Kidney tubule cell (primary cell): ENCODE measurements at regions not wholly inside any gene's neighbourhood (a gene's known extent, or its start where the extent isn't known, plus 50 kb on each side); places are given as distances from the start of the nearest gene placed in this dataset.

ENCODE experiments used
- DNase-seq: peaks from one replicate; pipeline ENCODE4 v3.0.0-alpha.2; 2018; ENCODE audit warnings: low spot score

DNA sequence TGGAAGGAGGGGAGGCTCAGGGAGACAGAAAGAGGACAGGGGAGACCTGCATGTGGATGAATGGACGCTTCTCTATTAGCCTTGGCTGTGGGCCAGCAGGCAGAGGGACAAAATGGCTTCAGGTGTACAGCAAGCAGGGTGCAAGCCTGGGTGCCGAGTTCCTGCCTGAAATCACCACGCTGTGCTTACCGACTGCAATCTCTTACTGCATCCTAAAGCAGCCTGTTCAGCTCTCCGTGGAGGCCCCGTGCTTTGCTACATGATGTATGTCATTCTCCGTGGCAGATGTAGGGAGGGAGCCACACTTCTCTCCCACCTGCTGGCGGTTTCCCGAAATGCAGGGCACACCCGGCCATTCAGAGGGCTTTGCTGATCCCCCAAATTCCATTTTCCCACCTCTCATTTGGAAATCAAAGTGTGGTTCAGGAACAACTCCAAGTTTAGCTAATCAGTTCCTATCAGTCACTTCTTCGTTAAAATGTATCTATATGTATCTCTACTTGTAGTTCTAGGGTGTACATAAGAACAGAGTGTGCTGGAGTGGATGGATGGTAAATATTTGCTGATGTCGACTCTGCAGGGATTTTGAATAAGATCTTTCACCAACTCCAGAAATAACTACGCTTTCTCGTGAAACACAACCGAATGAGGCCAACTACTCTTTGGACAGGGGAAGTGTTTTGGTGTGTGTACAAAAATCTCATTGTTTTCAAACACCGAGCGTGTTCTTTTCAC, 122.3 kb upstream of the BACE2 start:
- DNase-seq: peak; percentile 23

DNA sequence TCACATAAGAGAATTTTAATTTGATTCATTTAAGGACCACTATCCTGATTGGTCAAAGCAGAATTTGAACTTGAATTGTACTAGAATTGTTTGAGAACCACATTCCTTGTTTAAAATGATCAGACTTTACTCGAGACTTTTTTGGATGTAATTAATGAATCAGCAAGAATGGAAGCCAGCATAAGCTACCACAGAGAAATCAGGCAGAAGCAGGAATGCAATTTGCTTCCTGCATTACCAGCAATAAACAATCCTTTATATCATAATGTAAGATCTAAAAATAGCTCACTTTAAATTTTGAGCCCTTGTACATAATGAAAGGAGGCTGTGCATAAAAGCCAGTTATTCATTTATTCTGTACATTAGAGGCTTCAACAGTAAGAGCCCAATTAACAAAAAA, 119.8 kb upstream of the BACE2 start:
- DNase-seq: no peak

DNA sequence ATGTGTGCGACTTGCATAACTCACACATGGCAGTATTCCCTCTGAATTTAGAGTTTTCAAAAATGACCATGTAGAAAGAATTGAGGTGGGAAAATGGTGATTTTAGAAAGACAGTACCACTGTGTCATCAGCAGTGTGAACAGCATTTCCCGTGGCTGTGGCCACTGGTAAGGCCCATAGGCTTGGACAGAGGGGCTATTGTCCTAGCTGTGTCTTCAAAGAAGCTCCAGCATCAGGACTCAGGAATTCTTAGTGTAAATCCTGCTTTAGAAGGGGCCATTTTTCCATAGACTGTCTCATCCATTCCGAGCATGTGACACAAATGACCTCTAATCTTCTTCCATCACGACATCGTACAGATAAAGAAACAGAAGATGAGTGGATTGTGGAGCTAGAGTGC, 119.3 kb upstream of the BACE2 start:
- no peak for DNase-seq

GRCh38 chr21:41052820-41053555, 115.0 kb upstream of the BACE2 start:
- DNase-seq: no peak

- no peak for DNase-seq
These were observed 113.9 kb upstream of the BACE2 start for GRCh38 chr21:41054018-41054578.

GRCh38 chr21:41055266-41055665, 112.7 kb upstream of the BACE2 start:
- DNase-seq: no peak

GRCh38 chr21:41059871-41060270, 108.1 kb upstream of the BACE2 start:
- peak; percentile 55 for DNase-seq

DNA sequence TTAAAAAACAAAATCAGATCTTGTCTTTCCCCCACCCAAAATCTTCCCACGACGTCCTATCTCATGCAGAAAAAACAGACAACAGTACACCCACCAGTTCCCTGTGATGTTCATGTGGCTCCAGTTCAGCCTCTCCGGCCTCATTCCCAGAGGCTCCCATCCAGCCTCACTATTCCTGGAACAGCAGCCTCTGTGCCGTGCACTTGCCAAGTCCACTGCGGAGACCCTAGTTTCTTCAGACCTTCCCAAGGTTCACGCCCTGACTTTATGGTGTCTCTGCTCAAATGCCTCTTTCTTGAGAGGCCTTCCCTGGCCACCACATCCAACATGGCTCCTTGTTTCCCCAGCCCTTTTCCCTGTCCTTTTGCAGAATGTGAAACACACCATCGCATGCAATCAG, 106.3 kb upstream of the BACE2 start:
- DNase-seq: no peak

DNA sequence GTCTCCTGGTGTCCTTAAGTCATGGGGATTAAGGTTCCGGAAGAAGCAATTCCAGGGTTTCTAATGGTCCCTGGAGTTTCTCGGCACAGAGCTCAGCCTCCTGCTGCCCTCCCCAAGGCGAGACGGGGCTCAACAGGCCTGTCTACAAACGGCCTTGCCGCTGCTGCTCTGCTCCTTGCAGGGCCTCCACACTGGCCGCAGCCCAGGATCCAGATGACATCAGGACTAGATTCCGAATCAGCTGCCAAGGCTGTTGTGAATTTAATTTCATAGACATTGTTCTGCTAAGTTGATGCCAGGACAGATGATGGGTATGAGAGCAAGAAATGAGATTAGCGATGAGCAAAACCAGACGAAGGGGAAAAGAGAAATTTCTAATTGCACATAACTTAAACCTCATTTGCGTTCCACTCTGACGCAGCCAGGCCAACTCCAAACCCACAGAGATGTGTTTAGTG, 103.6 kb upstream of the BACE2 start:
- DNase-seq: no peak

DNA sequence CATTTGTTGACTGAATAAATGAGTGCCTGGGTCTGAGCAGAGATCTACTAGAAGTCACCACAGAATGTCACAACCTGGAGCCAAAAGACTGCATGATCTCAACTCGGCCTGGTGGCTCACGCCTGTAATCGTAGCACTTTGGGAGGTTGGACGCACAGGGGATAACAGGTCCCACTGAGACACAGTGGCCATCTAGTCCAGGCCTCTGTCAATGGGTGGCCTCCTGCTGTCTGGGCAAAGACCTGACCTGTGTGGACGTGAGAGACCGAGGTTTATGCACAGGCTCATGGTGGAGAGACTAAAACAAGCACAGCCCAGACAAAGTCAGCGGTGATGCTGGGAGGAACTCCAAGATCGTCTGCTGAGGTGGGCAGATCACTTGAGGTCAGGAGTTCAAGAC, 103.0 kb upstream of the BACE2 start:
- DNase-seq: no peak

DNA sequence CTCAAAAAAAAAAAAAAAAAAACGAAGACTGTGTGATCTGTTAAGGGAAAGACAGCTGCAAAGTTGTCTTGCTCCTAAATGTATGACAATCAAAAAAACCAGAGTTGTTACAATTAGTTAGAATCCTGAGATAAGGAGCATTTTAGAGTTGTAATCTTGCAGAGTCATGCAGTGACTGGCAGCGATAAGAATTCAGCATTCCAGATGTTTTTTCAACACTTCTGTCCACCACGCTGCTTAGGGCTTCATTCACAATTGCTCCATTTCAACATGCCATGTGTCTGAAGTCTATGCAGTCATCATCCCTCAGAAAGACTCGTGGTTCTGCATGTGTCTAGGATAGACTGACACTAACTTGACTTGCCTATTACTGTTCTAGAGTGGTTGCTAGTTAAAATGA, 102.4 kb upstream of the BACE2 start:
- no peak for DNase-seq

DNA sequence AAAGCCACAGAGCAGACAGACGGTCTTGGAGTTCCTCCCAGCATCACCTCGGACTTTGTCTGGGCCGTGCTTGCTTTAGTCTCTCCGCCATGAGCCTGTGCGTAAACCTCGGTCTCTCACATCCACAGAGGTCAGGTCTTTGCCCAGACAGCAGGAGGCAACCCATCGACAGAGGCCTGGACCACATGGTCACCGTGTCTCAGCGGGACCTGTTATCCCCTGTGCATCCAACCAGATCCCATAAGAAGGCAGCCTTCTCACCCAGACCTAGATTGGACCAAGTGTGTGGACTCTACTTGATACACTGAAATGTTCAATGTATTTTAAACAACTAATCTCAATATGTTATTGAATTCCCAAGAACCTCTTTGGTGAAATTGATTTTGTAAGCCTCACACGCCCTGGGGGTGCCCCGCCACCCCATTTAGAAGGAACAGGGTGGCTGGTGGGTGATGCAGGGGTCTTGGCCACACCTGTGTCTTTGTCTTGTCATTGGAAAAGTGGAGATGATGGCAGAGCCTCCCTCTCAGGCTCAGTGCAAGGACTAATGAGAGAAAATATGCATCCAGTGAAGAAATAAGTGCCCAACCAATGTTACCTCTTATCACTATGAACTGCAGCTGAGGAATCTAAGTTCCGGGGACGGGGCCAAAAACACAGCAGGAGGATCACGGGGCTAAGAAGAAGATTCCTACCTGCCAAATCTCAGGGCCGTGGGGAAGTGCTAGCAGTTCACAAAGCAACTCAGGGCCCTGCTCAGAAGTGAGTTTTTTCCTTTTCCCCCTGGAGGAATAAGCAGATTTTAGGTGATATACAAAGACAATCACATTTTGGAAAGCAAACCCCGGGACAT, 101.6 kb upstream of the BACE2 start:
- DNase-seq: no peak

GRCh38 chr21:41067709-41068108, 100.3 kb upstream of the BACE2 start:
- DNase-seq: no peak

DNA sequence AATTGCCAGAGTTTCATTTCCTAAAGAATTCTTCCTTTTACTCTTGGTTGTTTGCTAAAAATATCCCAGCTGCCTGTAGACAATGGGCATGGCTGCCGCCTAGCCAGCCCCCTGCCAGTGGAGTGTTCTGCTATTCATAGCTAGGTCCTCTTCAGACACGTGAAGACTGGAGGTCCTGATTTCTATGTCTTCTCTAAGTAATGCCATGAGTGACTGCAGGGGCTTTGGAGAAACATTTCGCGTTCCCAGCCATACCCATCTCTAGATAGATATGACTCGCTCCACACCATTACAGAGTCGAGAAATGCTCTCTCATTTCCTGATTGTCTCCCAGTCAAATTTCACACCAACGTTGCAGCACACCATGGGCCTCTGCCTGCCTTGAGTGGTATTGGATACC, 99.5 kb upstream of the BACE2 start:
- peak; percentile 13 for DNase-seq

DNA sequence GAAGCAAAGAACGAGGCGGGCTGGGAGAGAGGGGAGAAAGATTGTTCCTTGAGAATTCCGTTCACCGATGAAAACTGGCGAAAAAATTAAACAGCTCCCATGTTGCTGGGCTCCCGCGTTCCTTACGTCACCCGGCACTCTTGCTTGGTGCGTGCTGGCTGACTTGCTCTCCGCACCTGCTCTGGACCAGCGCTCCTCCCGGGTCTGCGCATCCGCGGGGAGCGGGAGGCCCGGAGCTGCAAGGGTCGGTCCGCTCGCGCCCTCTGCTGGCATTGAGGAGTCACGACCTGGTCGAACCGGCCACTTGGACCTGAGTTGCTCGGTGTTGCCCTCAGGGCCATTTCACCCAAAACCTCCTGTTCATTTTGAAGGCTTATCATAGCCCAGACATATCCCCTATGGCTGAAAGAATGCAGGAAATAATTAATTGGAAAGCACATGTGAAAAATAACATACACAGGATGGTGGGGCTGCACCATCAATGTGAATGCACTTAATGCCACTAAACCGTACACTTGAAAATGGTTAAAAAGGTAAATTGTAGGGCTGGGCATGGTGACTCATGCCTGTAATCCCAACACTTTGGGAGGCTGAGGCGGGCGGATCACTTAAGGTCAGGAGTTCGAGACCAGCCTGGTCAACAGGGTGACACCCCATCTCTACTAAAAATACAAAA, 98.9 kb upstream of the BACE2 start:
- peak; percentile 61 for DNase-seq

DNA sequence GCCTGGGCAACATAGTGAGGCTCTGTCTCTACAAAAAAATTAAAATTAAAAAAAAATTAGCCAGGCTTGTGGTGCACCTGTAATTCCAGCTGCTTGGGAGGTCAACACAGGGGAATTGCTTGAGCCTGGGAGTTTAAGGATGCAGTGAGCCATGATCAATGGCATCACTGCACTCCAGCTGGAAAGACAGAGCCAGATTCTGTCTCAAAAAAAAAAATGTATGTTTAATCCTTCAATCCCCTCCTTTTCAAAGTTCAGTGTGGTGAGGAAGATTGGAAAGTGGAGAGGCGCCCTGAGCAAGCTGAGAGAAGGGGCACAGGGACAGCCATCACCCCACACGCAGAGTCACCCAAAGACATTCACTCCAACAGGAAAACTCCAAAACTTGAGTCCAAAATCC, 97.7 kb upstream of the BACE2 start:
- DNase-seq: no peak

DNA sequence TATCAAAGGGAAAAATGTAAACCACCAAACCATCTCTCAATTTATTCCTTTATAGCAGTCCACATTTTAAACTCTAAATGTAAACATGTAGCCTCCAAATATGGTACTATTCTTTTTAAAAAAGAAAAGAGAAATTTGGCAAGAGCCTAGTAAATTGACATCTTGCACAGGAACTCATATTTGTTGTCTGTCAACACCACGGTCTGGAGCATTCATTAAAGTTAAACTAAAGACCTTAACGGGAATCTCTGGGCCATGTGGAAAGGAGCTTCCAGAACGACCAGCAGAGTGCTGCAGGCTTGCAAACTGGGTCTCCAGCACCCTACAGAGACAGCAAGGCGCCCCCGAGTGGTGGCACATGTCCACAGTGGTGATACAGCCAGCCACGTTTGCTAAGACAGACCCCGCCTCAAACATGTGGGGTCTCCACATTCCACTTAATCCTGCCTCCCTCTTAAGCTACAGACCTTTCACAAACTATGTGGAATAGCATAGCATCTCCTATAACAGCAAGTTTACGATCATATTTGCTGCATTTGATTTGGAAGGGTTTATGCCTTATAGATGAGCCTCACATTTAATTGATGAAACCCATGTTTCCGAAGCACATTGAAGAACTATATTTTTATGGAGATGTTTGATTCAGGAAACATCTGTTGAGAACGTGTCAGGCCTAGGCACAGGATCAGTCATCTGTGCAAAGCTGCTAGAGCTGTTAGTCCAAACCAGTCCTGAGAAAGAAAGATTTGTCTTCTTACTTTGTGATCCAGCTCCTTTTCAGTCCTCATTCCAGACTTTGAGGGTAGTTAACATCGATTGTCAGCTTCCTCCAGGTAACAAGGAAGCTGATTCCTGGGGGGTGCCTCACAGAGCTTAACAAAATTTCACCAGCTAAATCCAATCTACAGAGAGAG, 96.4 kb upstream of the BACE2 start:
- no peak for DNase-seq

DNA sequence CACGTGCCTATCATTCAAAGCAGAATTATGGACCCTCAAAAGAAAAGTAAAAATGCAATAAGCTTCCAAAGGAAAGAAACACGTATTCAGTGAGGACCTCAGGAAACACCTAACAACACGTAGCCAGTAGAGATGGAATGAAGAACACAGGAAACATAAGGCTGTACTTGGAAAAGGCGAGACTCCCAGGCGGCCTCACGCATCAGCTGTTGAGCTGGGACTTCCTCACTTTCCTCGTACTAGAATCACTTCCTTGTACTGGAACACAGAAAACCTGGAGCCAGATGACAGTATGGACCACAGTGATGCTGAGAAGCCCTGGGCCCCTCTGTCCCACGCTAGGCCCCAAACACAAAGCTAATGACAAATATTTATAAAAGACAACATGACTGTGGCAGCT, 94.4 kb upstream of the BACE2 start:
- no peak for DNase-seq

DNA sequence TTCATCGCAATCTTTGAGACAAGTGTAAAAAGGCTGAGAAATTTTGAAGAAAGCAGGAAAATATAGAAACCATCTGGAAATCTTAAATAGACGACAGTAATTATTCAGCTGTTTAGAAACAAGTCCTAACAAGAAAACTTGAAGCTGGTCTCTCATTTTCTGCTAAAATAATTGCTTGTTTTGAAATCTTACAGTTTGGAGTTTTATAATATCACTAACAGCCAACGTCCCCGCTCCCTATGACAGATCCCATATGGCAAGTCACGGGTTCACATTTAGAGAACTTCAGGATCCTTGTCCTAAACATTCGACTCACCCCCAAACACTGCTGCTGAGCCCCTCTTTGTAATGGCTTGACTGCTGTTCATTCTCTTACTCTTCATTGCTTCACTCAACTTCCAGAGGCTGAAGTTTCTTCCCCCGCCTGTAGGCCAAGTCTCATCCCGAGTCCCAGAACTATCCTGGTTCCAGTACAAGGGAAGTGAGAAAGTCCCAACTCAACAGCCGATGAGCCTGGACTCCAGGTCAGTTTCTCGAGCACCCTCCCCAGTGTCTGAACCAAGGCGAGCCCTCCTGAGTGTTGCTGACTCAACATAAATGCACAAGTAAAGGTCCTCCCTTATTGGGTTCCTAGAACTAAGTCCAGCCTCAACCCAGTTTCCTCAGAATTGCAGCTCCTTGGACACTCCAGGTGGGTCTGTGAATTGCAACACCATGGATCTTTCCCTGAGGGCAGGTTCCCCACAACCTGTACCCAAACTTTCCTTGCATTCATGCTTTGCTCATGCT, 93.4 kb upstream of the BACE2 start:
- DNase-seq: no peak

GRCh38 chr21:41075656-41076055, 92.3 kb upstream of the BACE2 start:
- DNase-seq: no peak
